HG03342 (cell line): ENCODE measurements at regions not wholly inside any gene's neighbourhood (a gene's known extent, or its start where the extent isn't known, plus 50 kb on each side); places are given as distances from the start of the nearest gene placed in this dataset.

Experiments used
- ATAC-seq: cut with Tn5 transposase; IDR thresholded peaks from one replicate; pipeline ENCODE4 v1.9.1; 2021; ENCODE audit warnings: mild to moderate bottlenecking, moderate library complexity; ENCODE audit not compliant: unreplicated experiment

- no peak for ATAC-seq
Observed at GRCh38 chr18:70446063-70446462, 157.2 kb downstream of the SOCS6 start.

GRCh38 chr18:70442933-70443332 is 154.1 kb downstream of the SOCS6 start:
- ATAC-seq: no peak

GRCh38 chr18:70432804-70433400 is 144.1 kb downstream of the SOCS6 start:
- no peak for ATAC-seq

- ATAC-seq: no peak
Observed at GRCh38 chr18:70431203-70431624, 142.4 kb downstream of the SOCS6 start.

GRCh38 chr18:70430501-70431173 is 141.8 kb downstream of the SOCS6 start:
- ATAC-seq: no peak

GRCh38 chr18:70429847-70430500 is 141.1 kb downstream of the SOCS6 start:
- no peak for ATAC-seq

- ATAC-seq: peak; percentile 99
Observed at GRCh38 chr18:70428439-70428838, 139.6 kb downstream of the SOCS6 start.

- ATAC-seq: no peak
Observed at GRCh38 chr18:70426818-70427217, 138.0 kb downstream of the SOCS6 start.

- ATAC-seq: no peak
Observed at GRCh38 chr18:70425236-70425635, 136.4 kb downstream of the SOCS6 start.

GRCh38 chr18:70423988-70424387 is 135.1 kb downstream of the SOCS6 start:
- no peak for ATAC-seq

- no peak for ATAC-seq
Observed at GRCh38 chr18:70423120-70423519, 134.3 kb downstream of the SOCS6 start.

GRCh38 chr18:70422391-70422965 is 133.6 kb downstream of the SOCS6 start:
- no peak for ATAC-seq

GRCh38 chr18:70421471-70422390 is 132.9 kb downstream of the SOCS6 start:
- ATAC-seq: no peak

- no peak for ATAC-seq
Observed at GRCh38 chr18:70420146-70420898, 131.5 kb downstream of the SOCS6 start.

- no peak for ATAC-seq
Observed at GRCh38 chr18:70419526-70419925, 130.7 kb downstream of the SOCS6 start.

GRCh38 chr18:70418546-70419311 is 129.9 kb downstream of the SOCS6 start:
- peak; percentile 98 for ATAC-seq

GRCh38 chr18:70417847-70418246 is 129.0 kb downstream of the SOCS6 start:
- ATAC-seq: no peak

- ATAC-seq: no peak
Observed at GRCh38 chr18:70416496-70416895, 127.7 kb downstream of the SOCS6 start.

GRCh38 chr18:70415823-70416488 is 127.1 kb downstream of the SOCS6 start:
- no peak for ATAC-seq
